ENCODE measurements at regions not wholly inside any gene's neighbourhood (a gene's known extent, or its start where the extent isn't known, plus 50 kb on each side); places are given as distances from the start of the nearest gene placed in this dataset.

DNA sequence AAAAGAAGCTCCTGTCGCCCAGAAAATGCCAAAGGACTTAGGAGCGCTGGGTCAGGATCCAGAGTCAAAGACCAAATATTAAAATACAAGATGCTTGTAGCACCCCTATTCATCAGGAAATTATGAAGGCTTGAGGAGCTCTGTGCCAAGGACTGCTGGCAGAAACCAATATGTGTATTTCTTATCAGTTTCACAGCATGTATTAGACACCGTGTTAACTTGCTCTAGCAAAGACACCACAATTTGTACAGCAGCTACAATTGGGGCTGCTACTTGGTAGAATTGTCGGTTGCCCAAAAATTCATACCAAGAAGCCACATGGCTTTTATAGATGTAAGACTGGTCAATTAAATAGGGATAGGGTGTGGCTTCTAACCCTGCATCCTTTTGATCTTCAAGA, 128.8 kb downstream of the CD47 start:
- TF ChIP-seq, protein P1, sequence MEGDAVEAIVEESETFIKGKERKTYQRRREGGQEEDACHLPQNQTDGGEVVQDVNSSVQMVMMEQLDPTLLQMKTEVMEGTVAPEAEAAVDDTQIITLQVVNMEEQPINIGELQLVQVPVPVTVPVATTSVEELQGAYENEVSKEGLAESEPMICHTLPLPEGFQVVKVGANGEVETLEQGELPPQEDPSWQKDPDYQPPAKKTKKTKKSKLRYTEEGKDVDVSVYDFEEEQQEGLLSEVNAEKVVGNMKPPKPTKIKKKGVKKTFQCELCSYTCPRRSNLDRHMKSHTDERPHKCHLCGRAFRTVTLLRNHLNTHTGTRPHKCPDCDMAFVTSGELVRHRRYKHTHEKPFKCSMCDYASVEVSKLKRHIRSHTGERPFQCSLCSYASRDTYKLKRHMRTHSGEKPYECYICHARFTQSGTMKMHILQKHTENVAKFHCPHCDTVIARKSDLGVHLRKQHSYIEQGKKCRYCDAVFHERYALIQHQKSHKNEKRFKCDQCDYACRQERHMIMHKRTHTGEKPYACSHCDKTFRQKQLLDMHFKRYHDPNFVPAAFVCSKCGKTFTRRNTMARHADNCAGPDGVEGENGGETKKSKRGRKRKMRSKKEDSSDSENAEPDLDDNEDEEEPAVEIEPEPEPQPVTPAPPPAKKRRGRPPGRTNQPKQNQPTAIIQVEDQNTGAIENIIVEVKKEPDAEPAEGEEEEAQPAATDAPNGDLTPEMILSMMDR (conservative IDR thresholded peaks at IDR 0.05; ENCODE audit: low read length) = no peak
- TF ChIP-seq EZH2phosphoT487 (IDR thresholded peaks at IDR 0.05; ENCODE audit: borderline replicate concordance, low read depth, low read length) = no peak

Measured in OCI-LY7 (cell line).